ENCODE measurements at regions not wholly inside any gene's neighbourhood (a gene's known extent, or its start where the extent isn't known, plus 50 kb on each side); places are given as distances from the start of the nearest gene placed in this dataset.

DNA sequence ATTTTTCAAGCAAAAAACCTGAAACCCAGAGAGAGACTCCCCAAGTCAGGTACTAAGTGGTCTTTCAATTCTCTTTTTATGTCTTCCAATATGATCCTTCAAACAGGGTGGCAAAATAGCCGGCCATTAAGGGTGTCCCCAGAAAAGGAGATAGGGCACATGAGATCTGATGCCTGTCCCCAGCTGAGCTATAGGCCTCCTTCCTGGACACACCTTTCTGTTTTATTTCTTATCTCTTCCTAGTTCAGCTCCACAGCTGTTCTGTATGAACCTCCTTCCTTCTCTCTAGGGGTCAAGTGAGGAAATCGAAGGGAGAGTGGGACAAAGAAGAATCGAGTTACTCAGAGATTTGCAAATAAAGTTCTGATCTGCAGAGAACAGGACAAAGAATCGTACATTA, 112.4 kb upstream of the ATP1A1 start:
- TF ChIP-seq, protein P1, sequence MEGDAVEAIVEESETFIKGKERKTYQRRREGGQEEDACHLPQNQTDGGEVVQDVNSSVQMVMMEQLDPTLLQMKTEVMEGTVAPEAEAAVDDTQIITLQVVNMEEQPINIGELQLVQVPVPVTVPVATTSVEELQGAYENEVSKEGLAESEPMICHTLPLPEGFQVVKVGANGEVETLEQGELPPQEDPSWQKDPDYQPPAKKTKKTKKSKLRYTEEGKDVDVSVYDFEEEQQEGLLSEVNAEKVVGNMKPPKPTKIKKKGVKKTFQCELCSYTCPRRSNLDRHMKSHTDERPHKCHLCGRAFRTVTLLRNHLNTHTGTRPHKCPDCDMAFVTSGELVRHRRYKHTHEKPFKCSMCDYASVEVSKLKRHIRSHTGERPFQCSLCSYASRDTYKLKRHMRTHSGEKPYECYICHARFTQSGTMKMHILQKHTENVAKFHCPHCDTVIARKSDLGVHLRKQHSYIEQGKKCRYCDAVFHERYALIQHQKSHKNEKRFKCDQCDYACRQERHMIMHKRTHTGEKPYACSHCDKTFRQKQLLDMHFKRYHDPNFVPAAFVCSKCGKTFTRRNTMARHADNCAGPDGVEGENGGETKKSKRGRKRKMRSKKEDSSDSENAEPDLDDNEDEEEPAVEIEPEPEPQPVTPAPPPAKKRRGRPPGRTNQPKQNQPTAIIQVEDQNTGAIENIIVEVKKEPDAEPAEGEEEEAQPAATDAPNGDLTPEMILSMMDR (IDR thresholded peaks at IDR 0.05): no peak
- no peak for TF ChIP-seq POLR2A (IDR thresholded peaks at IDR 0.05; ENCODE audit: low read depth)
- TF ChIP-seq POLR2AphosphoS5 (IDR thresholded peaks at IDR 0.05): no peak
- no peak for TF ChIP-seq EP300 (IDR thresholded peaks at IDR 0.05)
